SU-DHL-6 (cell line): ENCODE measurements at regions not wholly inside any gene's neighbourhood (a gene's known extent, or its start where the extent isn't known, plus 50 kb on each side); places are given as distances from the start of the nearest gene placed in this dataset.

ENCODE experiments used
- H2AFZ ChIP-seq: fragments of 200-600 bp; sonication (generic); 2 replicates; pipeline ENCODE4 v1.6.1; 2014; ENCODE audit warnings: low read depth, mild to moderate bottlenecking, moderate library complexity, mixed read lengths, antibody characterized with exemption, low read length; ENCODE audit not compliant: severe bottlenecking
- H3F3A ChIP-seq: fragments of 200-600 bp; shearing (Covaris generic); 2 replicates; pipeline ENCODE4 v1.6.0; 2016; ENCODE audit warnings: antibody characterized with exemption, mild to moderate bottlenecking; ENCODE audit not compliant: insufficient read depth
- H3K27ac ChIP-seq: fragments of 200-600 bp; sonication (generic); 2 replicates; pipeline ENCODE4 v1.5.1; 2016; ENCODE audit warnings: low read depth, mild to moderate bottlenecking, low read length, moderate library complexity, mixed read lengths
- H3K27me3 ChIP-seq: fragments of 200-600 bp; sonication (generic), shearing (Covaris generic); 2 replicates; pipeline ENCODE4 v1.6.0; 2014; ENCODE audit warnings: mild to moderate bottlenecking, low read length
- H3K36me3 ChIP-seq: fragments of 200-600 bp; sonication (generic); 2 replicates; pipeline ENCODE4 v1.6.1; 2014; ENCODE audit warnings: mild to moderate bottlenecking, low read length, mixed read lengths
- H3K4me2 ChIP-seq: fragments of 300-600, 200-600 bp; shearing (Covaris generic), sonication (generic); 2 replicates; pipeline ENCODE4 v1.6.0; 2014; ENCODE audit warnings: low read length, low read depth, mild to moderate bottlenecking; ENCODE audit not compliant: poor library complexity, severe bottlenecking
- H3K4me3 ChIP-seq: fragments of 200-600 bp; sonication (generic); 2 replicates; pipeline ENCODE4 v1.5.1; 2014; ENCODE audit warnings: antibody characterized with exemption, low read length, mild to moderate bottlenecking, mixed read lengths; ENCODE audit not compliant: insufficient read depth, poor library complexity, severe bottlenecking
- H3K79me2 ChIP-seq: fragments of 200-600 bp; sonication (generic); 2 replicates; pipeline ENCODE4 v1.6.1; 2014; ENCODE audit warnings: mild to moderate bottlenecking, low read length, moderate library complexity; ENCODE audit not compliant: insufficient read depth
- H3K9ac ChIP-seq: fragments of 200-600 bp; sonication (generic); 2 replicates; pipeline ENCODE4 v1.7.0; 2014; ENCODE audit warnings: mild to moderate bottlenecking, low read length
- H3K9me2 ChIP-seq: fragments of 200-600 bp; sonication (generic); replicated peaks from 2 replicates; pipeline ENCODE4 v1.6.1; 2014; ENCODE audit warnings: low read length; ENCODE audit not compliant: insufficient read depth
- H3K9me3 ChIP-seq: fragments of 200-600 bp; sonication (generic); 2 replicates; pipeline ENCODE4 v1.6.1; 2014; ENCODE audit warnings: low read length, mixed read lengths; ENCODE audit not compliant: insufficient read depth
- H4K20me1 ChIP-seq: fragments of 200-600 bp; sonication (generic); 2 replicates; pipeline ENCODE4 v1.6.1; 2014; ENCODE audit warnings: low read depth, mild to moderate bottlenecking, antibody characterized with exemption, low read length, moderate library complexity, mixed read lengths
- CTCF ChIP-seq: fragments of 200-600 bp; sonication (generic); IDR thresholded peaks from one replicate; pipeline ENCODE4 v1.5.1; 2017; ENCODE audit warnings: antibody characterized with exemption, mild to moderate bottlenecking, low read length, moderate library complexity; ENCODE audit not compliant: insufficient read depth, poor library complexity, severe bottlenecking
- EZH2phosphoT487 ChIP-seq: fragments of 200-600 bp; sonication (generic), shearing (Covaris generic); conservative IDR thresholded peaks from 2 replicates; pipeline ENCODE4 v1.6.1; 2018; ENCODE audit warnings: mild to moderate bottlenecking, antibody characterized with exemption, low read length, moderate library complexity, mixed read lengths

DNA sequence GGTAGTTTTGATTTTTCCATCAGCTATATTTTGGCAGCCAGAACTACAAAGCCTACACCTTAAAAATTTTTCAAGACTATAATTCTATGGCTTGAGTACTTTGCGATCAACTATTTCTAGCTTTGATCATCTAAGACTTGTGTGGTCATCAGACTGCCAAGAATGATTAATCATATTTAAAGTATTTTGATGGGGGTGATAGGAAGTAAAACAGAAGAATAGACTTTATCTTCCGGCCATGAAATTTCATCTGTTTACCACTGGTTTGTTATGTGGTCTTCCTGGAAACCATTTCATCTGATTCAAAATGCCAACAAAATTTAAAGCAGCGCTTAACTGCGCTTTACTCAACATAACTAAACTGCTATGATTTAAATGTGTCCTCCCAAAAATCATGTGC lies 706.8 kb downstream of the TRHDE start:
- Histone ChIP-seq H3K9me3 (no peaks in the 10 kb centered on the region), H3K9ac (no peak overlapping the region), H2AFZ (no peak overlapping the region), H4K20me1 (no peaks in the 10 kb centered on the region), H3K4me2 (no peak overlapping the region), H3K27me3 (no peaks in the 10 kb centered on the region), H3K79me2 (no peaks in the 10 kb centered on the region), H3F3A (no peaks in the 10 kb centered on the region), H3K27ac (no peak overlapping the region), H3K4me3 (no peak overlapping the region), H3K9me2 (no peaks in the 10 kb centered on the region), H3K36me3 (no peaks in the 10 kb centered on the region)
- TF ChIP-seq CTCF, result no peak
- no peak for TF ChIP-seq EZH2phosphoT487

DNA sequence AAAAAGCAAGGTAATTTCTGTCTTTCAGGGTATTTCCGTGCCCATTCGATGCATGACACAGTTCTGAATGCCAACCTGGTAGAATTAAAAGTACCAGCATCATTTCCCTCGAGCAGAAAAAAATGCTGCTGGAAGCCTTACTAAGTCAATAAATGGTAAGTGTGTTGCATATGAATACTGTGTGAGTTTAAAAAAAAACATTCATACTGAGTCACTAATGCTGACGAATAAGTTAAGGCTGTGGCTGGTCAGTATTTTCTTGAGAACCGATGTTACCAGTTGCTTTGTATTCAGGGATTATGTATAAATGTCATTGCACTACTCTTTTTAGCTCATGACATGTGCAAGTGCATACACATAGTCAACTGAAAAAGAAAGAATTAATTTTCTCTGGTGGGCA lies 710.2 kb downstream of the TRHDE start:
- Histone ChIP-seq H4K20me1 (no peaks in the 10 kb centered on the region), H3K9ac (no peak overlapping the region)
- no peak for TF ChIP-seq CTCF
- no peak for TF ChIP-seq EZH2phosphoT487

DNA sequence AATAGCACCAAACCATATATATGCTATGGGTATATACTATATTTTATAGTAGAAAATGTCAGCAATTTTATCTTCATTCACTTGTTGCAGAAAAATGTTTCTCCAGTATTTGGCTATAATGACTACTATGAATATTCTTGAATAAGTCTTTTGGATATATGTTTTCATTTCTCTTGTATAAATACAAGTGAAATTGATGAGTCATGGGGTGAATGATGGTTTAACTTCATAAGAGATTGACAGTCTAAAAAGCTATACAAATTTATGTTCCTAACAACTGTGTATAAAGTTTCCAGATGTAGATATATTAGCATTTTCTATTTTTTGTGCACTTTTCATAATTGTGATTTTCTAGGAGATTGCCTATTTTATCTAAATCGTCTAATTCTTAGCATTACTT lies 714.8 kb downstream of the TRHDE start:
- H3K9me3 ChIP-seq, result no peaks in the 10 kb centered on the region
- no peak overlapping the region for H3K27ac ChIP-seq
- no peak overlapping the region for H3K4me2 ChIP-seq
- H3F3A ChIP-seq, result no peaks in the 10 kb centered on the region
- H4K20me1 ChIP-seq, result no peaks in the 10 kb centered on the region
- H3K9ac ChIP-seq, result no peak overlapping the region
- no peaks in the 10 kb centered on the region for H3K79me2 ChIP-seq
- TF ChIP-seq EZH2phosphoT487 (no peak), CTCF (no peak)
- H3K9me2 ChIP-seq, result no peaks in the 10 kb centered on the region
- H3K4me3 ChIP-seq, result no peak overlapping the region
- no peaks in the 10 kb centered on the region for H3K36me3 ChIP-seq
- no peak overlapping the region for H2AFZ ChIP-seq
- H3K27me3 ChIP-seq, result no peaks in the 10 kb centered on the region

More for the DNA sequence above, 710.2 kb downstream of the TRHDE start:
- no peaks in the 10 kb centered on the region for H3F3A ChIP-seq
- no peak overlapping the region for H3K27ac ChIP-seq
- no peaks in the 10 kb centered on the region for H3K36me3 ChIP-seq
- H3K4me2 ChIP-seq, result no peak overlapping the region
- H3K79me2 ChIP-seq, result no peaks in the 10 kb centered on the region
- no peak overlapping the region for H2AFZ ChIP-seq
- H3K4me3 ChIP-seq, result no peak overlapping the region
- H3K27me3 ChIP-seq, result no peaks in the 10 kb centered on the region
- no peaks in the 10 kb centered on the region for H3K9me3 ChIP-seq
- no peaks in the 10 kb centered on the region for H3K9me2 ChIP-seq
